ENCODE measurements at regions not wholly inside any gene's neighbourhood (a gene's known extent, or its start where the extent isn't known, plus 50 kb on each side); places are given as distances from the start of the nearest gene placed in this dataset.

- TF ChIP-seq REST (IDR thresholded peaks at IDR 0.05) (no peak), EGR1 (IDR thresholded peaks at IDR 0.05; ENCODE audit: low read depth in 2 of 2) (no peak)
These were observed 67.8 kb upstream of the PCDH10 start (continued) for GRCh38 chr4:133081246-133081645.

GRCh38 chr4:133084421-133084820 is 64.7 kb upstream of the PCDH10 start:
- WGBS = 60% methylated on average over 1 of the region's 1 CpG
- no peaks in the 10 kb centered on the region for H3K9me3 ChIP-seq (ENCODE audit: control insufficient read depth in 4 of 4, low read length in 3 of 4)
- DNase-seq (ENCODE audit: low spot score) = no peak

More at GRCh38 chr4:133084421-133084820, 64.7 kb upstream of the PCDH10 start:
- H3K4me1 ChIP-seq (ENCODE audit: control insufficient read depth in 4 of 4, insufficient read depth in 4 of 4, low read length in 3 of 4) = no peaks in the 10 kb centered on the region
- H3K36me3 ChIP-seq (ENCODE audit: control insufficient read depth in 4 of 4, insufficient read depth in 3 of 4, low read depth in 1 of 4, low read length in 3 of 4) = no peaks in the 10 kb centered on the region
- TF ChIP-seq CTCF (IDR thresholded peaks at IDR 0.05; ENCODE audit: low read depth, low read length, missing input control) = no peak
- TF ChIP-seq EGR1 (IDR thresholded peaks at IDR 0.05; ENCODE audit: low read depth in 2 of 2) = no peak
- no peak for TF ChIP-seq HNF4G (IDR thresholded peaks at IDR 0.05)
- TF ChIP-seq REST (IDR thresholded peaks at IDR 0.05) = no peak
- no peak overlapping the region for H3K9ac ChIP-seq (ENCODE audit: low read depth in 1 of 2, low read length in 2 of 2)
- no peaks in the 10 kb centered on the region for H3K27me3 ChIP-seq (ENCODE audit: control insufficient read depth in 4 of 4, insufficient read depth in 4 of 4, low read length in 3 of 4)
- no peak overlapping the region for H3K27ac ChIP-seq (ENCODE audit: low read depth in 1 of 2, low read length in 2 of 2)
- H3K4me3 ChIP-seq (ENCODE audit: low read depth in 1 of 3, low read length in 3 of 3) = no peak overlapping the region

Measured in liver (tissue), 8 donors.